ENCODE measurements at regions not wholly inside any gene's neighbourhood (a gene's known extent, or its start where the extent isn't known, plus 50 kb on each side); places are given as distances from the start of the nearest gene placed in this dataset.

- TF ChIP-seq CTCF (IDR thresholded peaks at IDR 0.05) (no peak), POLR2A (IDR thresholded peaks at IDR 0.05) (no peak)
Observed at GRCh38 chr4:116923389-116923788, 162.0 kb downstream of the TRAM1L1 start.
